ENCODE measurements at regions not wholly inside any gene's neighbourhood (a gene's known extent, or its start where the extent isn't known, plus 50 kb on each side); places are given as distances from the start of the nearest gene placed in this dataset.

DNA sequence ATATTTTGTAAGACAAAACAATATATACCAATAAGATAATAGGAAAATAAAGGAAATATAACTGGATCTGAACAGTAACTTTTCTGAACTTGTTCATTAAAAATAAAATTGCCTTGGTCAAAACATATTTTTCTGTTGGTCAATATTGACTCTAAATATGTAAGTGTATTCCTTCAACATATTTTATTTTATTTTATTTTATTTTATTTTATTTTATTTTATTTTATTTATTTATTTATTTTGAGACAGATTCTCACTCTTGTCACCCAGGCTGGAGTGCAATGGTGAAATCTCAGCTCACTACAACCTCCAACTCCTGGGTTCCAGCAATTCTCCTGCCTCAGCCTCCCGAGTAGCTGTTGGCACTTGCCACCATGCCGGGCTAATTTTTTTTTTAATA is 571.0 kb downstream of the NR2F1-AS1 start:
- Histone ChIP-seq H3K27me3 (ENCODE audit: insufficient read depth, poor library complexity, severe bottlenecking) (no peaks in the 10 kb centered on the region), H3K27ac (replicated peaks) (no peak overlapping the region), H3K4me3 (replicated peaks; ENCODE audit: insufficient read depth, low read length) (no peak overlapping the region)
- no peak for TF ChIP-seq GABPA (IDR thresholded peaks at IDR 0.05; ENCODE audit: low read depth)
- no peak for TF ChIP-seq SPI1 (IDR thresholded peaks at IDR 0.05; ENCODE audit: borderline replicate concordance, low read depth)
- no peak for TF ChIP-seq POLR2AphosphoS5 (IDR thresholded peaks at IDR 0.05; ENCODE audit: low read depth)
- TF ChIP-seq, protein P1, sequence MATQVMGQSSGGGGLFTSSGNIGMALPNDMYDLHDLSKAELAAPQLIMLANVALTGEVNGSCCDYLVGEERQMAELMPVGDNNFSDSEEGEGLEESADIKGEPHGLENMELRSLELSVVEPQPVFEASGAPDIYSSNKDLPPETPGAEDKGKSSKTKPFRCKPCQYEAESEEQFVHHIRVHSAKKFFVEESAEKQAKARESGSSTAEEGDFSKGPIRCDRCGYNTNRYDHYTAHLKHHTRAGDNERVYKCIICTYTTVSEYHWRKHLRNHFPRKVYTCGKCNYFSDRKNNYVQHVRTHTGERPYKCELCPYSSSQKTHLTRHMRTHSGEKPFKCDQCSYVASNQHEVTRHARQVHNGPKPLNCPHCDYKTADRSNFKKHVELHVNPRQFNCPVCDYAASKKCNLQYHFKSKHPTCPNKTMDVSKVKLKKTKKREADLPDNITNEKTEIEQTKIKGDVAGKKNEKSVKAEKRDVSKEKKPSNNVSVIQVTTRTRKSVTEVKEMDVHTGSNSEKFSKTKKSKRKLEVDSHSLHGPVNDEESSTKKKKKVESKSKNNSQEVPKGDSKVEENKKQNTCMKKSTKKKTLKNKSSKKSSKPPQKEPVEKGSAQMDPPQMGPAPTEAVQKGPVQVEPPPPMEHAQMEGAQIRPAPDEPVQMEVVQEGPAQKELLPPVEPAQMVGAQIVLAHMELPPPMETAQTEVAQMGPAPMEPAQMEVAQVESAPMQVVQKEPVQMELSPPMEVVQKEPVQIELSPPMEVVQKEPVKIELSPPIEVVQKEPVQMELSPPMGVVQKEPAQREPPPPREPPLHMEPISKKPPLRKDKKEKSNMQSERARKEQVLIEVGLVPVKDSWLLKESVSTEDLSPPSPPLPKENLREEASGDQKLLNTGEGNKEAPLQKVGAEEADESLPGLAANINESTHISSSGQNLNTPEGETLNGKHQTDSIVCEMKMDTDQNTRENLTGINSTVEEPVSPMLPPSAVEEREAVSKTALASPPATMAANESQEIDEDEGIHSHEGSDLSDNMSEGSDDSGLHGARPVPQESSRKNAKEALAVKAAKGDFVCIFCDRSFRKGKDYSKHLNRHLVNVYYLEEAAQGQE (IDR thresholded peaks at IDR 0.05; ENCODE audit: insufficient replicate concordance, low read depth): no peak
- TF ChIP-seq CTCF (IDR thresholded peaks at IDR 0.05; ENCODE audit: insufficient read depth, low read length): no peak
- DNase-seq (ENCODE audit: low read depth in 1 of 2, low spot score in 1 of 2): no peak

DNA sequence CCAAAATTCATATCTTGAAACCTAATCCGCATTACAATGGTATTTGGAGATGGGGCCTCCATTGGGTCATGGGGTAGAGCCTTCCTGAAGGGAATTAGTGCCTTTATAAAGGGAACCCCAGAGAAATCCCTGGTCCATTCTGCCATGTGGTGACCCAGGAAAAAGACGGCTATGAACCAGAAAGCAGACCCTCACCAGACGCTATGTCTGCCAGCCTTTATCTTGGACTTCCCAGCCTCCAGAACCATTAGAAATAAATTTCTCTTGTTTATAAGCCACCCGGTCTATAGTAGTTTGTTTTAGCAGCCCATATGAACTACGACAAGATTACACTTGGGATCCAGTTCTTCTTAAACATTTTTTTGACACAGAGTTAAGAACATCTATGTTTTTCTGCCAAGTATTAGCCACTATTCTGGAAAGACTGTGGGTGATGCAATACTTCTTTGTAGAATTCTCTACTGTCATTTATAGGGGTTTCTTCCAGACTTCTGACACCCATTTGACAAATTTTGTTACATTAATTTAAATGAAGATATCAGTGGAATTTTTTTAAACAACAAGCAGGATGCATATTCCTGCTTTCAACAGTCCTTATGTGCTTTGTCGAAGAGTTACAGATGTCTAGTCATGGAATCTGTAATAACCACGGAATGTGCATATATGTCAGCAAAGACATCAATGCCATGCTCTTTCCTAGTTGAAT is 572.4 kb downstream of the NR2F1-AS1 start:
- DNase-seq (ENCODE audit: low read depth in 1 of 2, low spot score in 1 of 2): no peak
- Histone ChIP-seq H3K4me3 (replicated peaks; ENCODE audit: insufficient read depth, low read length) (no peak overlapping the region), H3K27ac (replicated peaks) (no peak overlapping the region), H3K27me3 (ENCODE audit: insufficient read depth, poor library complexity, severe bottlenecking) (no peaks in the 10 kb centered on the region)
- TF ChIP-seq CTCF (IDR thresholded peaks at IDR 0.05; ENCODE audit: insufficient read depth, low read length) (no peak), POLR2AphosphoS5 (IDR thresholded peaks at IDR 0.05; ENCODE audit: low read depth) (no peak), GABPA (IDR thresholded peaks at IDR 0.05; ENCODE audit: low read depth) (no peak), SPI1 (IDR thresholded peaks at IDR 0.05; ENCODE audit: borderline replicate concordance, low read depth) (no peak)
- TF ChIP-seq, protein P1 (IDR thresholded peaks at IDR 0.05; ENCODE audit: insufficient replicate concordance, low read depth): no peak

DNA sequence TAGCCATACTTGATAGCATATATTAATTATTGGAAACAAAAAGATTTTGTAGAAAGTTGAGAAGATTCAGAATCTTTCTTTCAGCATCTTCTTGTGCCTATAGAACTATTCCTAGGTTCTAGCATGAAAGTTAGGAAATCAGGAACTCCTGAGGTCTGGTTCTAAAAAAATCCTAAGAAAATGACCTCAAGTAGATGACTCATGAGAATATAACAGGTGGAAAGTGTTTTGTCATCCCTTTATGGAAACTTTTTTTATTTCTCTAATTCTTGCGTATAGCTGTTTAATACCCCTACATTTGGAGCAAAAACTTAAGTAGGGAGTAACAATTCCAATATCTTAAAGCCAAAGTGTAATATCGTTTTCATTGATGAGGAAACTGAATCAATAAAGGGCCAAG is 574.1 kb downstream of the NR2F1-AS1 start:
- no peak overlapping the region for H3K27ac ChIP-seq (replicated peaks)
- DNase-seq (ENCODE audit: low read depth in 1 of 2, low spot score in 1 of 2): no peak
- no peak overlapping the region for H3K4me3 ChIP-seq (replicated peaks; ENCODE audit: insufficient read depth, low read length)
- H3K27me3 ChIP-seq (ENCODE audit: insufficient read depth, poor library complexity, severe bottlenecking): no peaks in the 10 kb centered on the region
- TF ChIP-seq SPI1 (IDR thresholded peaks at IDR 0.05; ENCODE audit: borderline replicate concordance, low read depth): no peak
- no peak for TF ChIP-seq GABPA (IDR thresholded peaks at IDR 0.05; ENCODE audit: low read depth)
- TF ChIP-seq POLR2AphosphoS5 (IDR thresholded peaks at IDR 0.05; ENCODE audit: low read depth): no peak
- TF ChIP-seq, protein P1 (IDR thresholded peaks at IDR 0.05; ENCODE audit: insufficient replicate concordance, low read depth): no peak
- no peak for TF ChIP-seq CTCF (IDR thresholded peaks at IDR 0.05; ENCODE audit: insufficient read depth, low read length)

Measured in HL-60 (cell line).